Fibroblast of lung (primary cell): ENCODE measurements at regions not wholly inside any gene's neighbourhood (a gene's known extent, or its start where the extent isn't known, plus 50 kb on each side); places are given as distances from the start of the nearest gene placed in this dataset.
A peak's percentile ranks its signal among the peaks of the same experiment; 100 is the strongest.

Experiments used
- DNase-seq, 2 donors: peaks; one replicate each; pipeline versions ENCODE4 v3.0.0 to v3.0.0-alpha.2; 2010; ENCODE audit warnings: low read depth in 2 of 2
- H2AFZ ChIP-seq: 2 replicates; pipeline ENCODE4 v1.5.1; 2012; ENCODE audit warnings: low read length, control low read depth, inconsistent platforms
- H3K27ac ChIP-seq: 2 replicates; pipeline ENCODE4 v1.5.1; 2011; ENCODE audit warnings: low read length, control low read depth; ENCODE audit not compliant: insufficient read depth
- H3K27me3 ChIP-seq: 2 replicates; pipeline ENCODE4 v1.5.1; 2011; ENCODE audit warnings: mild to moderate bottlenecking, low read length; ENCODE audit not compliant: control insufficient read depth, insufficient read depth
- H3K36me3 ChIP-seq: 2 replicates; pipeline ENCODE4 v1.5.1; 2011; ENCODE audit warnings: low read length; ENCODE audit not compliant: control insufficient read depth, insufficient read depth
- H3K4me1 ChIP-seq: 2 replicates; pipeline ENCODE4 v1.5.1; 2011; ENCODE audit warnings: low read length; ENCODE audit not compliant: control insufficient read depth, insufficient read depth; ENCODE audit errors: extremely low read depth
- H3K4me2 ChIP-seq: 2 replicates; pipeline ENCODE4 v1.5.1; 2011; ENCODE audit warnings: low read length, control low read depth; ENCODE audit not compliant: insufficient read depth; ENCODE audit errors: extremely low read depth
- H3K4me3 ChIP-seq, 4 experiments: fragments of 200-600 bp in 1 of 4; sonication (generic) in 1 of 4; replicated peaks in 1 of 4; 2 replicates each; pipeline ENCODE4 v1.5.1; 2011 to 2016; ENCODE audit warnings: low read length in 4 of 4, low read depth in 3 of 4, mild to moderate bottlenecking in 3 of 4, control low read depth in 2 of 4, inconsistent platforms in 1 of 4, mixed read lengths in 1 of 4; ENCODE audit not compliant: insufficient read depth in 1 of 4; ENCODE audit errors: control extremely low read depth in 1 of 4
- H3K79me2 ChIP-seq: 2 replicates; pipeline ENCODE4 v1.5.1; 2012; ENCODE audit warnings: mild to moderate bottlenecking, low read length, inconsistent platforms; ENCODE audit not compliant: control insufficient read depth, insufficient read depth
- H3K9ac ChIP-seq: 2 replicates; pipeline ENCODE4 v1.5.1; 2011; ENCODE audit warnings: mild to moderate bottlenecking, low read length, control low read depth; ENCODE audit not compliant: insufficient read depth
- H3K9me3 ChIP-seq: 2 replicates; pipeline ENCODE4 v1.5.1; 2012; ENCODE audit warnings: low read depth, low read length; ENCODE audit not compliant: control insufficient read depth, insufficient read depth
- H4K20me1 ChIP-seq: 2 replicates; pipeline ENCODE4 v1.5.1; 2011; ENCODE audit warnings: low read length; ENCODE audit not compliant: control insufficient read depth, insufficient read depth; ENCODE audit errors: extremely low read depth
- CTCF ChIP-seq, 2 donors: IDR thresholded peaks in 1 of 2; conservative IDR thresholded peaks in 1 of 2; 1 replicate in 1 of 2; 2 replicates in 1 of 2; pipeline ENCODE4 v1.5.1; 2011 to 2012; ENCODE audit warnings: low read length in 2 of 2, control low read depth in 1 of 2, inconsistent platforms in 1 of 2, low read depth in 1 of 2, mild to moderate bottlenecking in 1 of 2
- EZH2 ChIP-seq: IDR thresholded peaks from 2 replicates; pipeline ENCODE4 v1.5.1; 2012; ENCODE audit warnings: low read length, control low read depth, mild to moderate bottlenecking; ENCODE audit errors: missing control alignments

DNA sequence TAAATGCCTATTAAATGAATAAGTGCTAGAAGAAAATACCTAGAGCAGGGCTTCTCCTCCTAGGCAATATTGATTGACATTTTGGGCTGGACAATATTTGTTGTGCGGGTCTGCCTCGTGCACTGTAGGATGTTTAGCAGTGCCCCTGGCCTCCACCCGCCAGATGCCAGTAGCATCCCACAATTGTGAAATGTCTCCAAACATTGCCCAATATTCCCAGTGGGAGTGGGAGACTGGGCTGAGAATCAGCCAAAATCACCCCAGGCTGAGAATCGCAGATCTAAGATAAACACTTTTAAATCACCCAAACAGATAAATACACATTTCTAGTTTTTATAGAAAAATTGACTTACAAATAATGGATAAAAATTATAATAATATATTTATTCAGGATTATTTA is 916.2 kb upstream of the LCORL start:
- Histone ChIP-seq H3K9ac (no peak overlapping the region), H3K36me3 (no peaks in the 10 kb centered on the region), H4K20me1 (no peaks in the 10 kb centered on the region), H3K4me2 (no peak overlapping the region), H2AFZ (no peak overlapping the region), H3K27ac (no peak overlapping the region), H3K79me2 (no peaks in the 10 kb centered on the region), H3K9me3 (no peaks in the 10 kb centered on the region), H3K4me1 (no peaks in the 10 kb centered on the region), H3K27me3 (no peaks in the 10 kb centered on the region), H3K4me3 (no peak overlapping the region)
- no peak for DNase-seq
- no peak for TF ChIP-seq CTCF (conservative IDR thresholded peaks at IDR 0.05 in 1 of 2, IDR thresholded peaks at IDR 0.05 in 1 of 2; ENCODE audit: low read depth in 1 of 2, low read length in 2 of 2)
- no peak for TF ChIP-seq EZH2

- Histone ChIP-seq H3K4me3 (no peak overlapping the region), H3K36me3 (no peaks in the 10 kb centered on the region)
Observed at GRCh38 chr4:18937080-18937479, 915.5 kb upstream of the LCORL start.

DNA sequence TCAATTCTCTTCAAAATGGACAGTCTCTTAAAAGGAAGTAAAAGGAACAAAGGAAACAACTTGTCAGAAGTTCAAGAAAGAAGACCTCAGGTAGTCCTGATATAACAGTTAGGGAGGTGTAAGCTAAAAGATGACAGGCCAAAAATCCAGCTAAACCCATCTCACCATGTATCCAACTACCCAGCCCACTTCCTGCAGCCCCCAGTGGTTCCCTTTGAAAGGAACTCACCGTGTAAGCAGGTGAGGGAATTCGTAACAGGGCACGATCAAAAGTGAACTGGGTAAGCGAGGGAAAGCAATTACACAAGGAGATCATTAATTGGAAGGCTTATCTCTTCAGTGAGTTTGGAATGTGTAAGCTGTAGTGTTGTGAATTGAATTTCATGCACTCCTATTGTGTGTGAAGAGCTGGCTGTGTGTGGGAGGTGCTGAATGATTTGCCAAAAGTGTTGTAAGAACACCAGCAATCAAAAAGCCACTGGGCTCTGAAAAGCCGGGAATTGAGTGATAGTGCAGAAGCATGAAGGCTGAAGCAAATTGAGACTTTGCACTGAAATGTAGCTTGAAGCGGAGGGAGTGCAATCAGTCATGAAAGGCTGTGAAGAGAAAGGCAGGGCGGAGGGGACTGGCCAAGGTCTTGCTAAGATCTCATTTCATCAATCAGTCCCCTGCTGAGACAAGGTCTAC is 914.2 kb upstream of the LCORL start:
- no peak overlapping the region for H3K9ac ChIP-seq
- no peak overlapping the region for H2AFZ ChIP-seq
- DNase-seq = peak in 1 of 2 donors; percentile 32
- H3K36me3 ChIP-seq = no peaks in the 10 kb centered on the region
- no peak overlapping the region for H3K27ac ChIP-seq
- H3K4me2 ChIP-seq = no peak overlapping the region
- no peaks in the 10 kb centered on the region for H3K4me1 ChIP-seq
- no peaks in the 10 kb centered on the region for H3K79me2 ChIP-seq
- no peaks in the 10 kb centered on the region for H3K27me3 ChIP-seq
- H4K20me1 ChIP-seq = no peaks in the 10 kb centered on the region
- no peak for TF ChIP-seq CTCF (conservative IDR thresholded peaks at IDR 0.05 in 1 of 2, IDR thresholded peaks at IDR 0.05 in 1 of 2; ENCODE audit: low read depth in 1 of 2, low read length in 2 of 2)
- TF ChIP-seq EZH2 = no peak
- H3K4me3 ChIP-seq = no peak overlapping the region
- no peaks in the 10 kb centered on the region for H3K9me3 ChIP-seq

More at GRCh38 chr4:18937080-18937479, 915.5 kb upstream of the LCORL start:
- TF ChIP-seq CTCF (conservative IDR thresholded peaks at IDR 0.05 in 1 of 2, IDR thresholded peaks at IDR 0.05 in 1 of 2; ENCODE audit: low read depth in 1 of 2, low read length in 2 of 2) = no peak
- TF ChIP-seq EZH2 = no peak
- no peak overlapping the region for H3K27ac ChIP-seq
- H3K4me1 ChIP-seq = no peaks in the 10 kb centered on the region
- H4K20me1 ChIP-seq = no peaks in the 10 kb centered on the region
- no peak overlapping the region for H2AFZ ChIP-seq
- no peaks in the 10 kb centered on the region for H3K79me2 ChIP-seq
- H3K4me2 ChIP-seq = no peak overlapping the region
- DNase-seq = no peak
- H3K9ac ChIP-seq = no peak overlapping the region
- H3K9me3 ChIP-seq = no peaks in the 10 kb centered on the region
- no peaks in the 10 kb centered on the region for H3K27me3 ChIP-seq
